HCT116 (cell line): ENCODE measurements at regions not wholly inside any gene's neighbourhood (a gene's known extent, or its start where the extent isn't known, plus 50 kb on each side); places are given as distances from the start of the nearest gene placed in this dataset.

Source experiments
- ATAC-seq: fragments of 200-7000 bp; cut with Tn5 transposase; 2 replicates; pipeline ENCODE4 v1.9.1; 2020; ENCODE audit warnings: mild to moderate bottlenecking, moderate library complexity
- BruUV-seq: library from RNA; stranded (reverse); fragments of 400-500 nt; replicated peaks from 2 replicates; lab custom pipeline; 2021; lab: Mats Ljungman, UMichigan
- CTCF ChIA-PET: fragments of 300-600 bp; sonication (Branson Sonifier 250); formaldehyde crosslinking; loops from one replicate; lab custom pipeline; 2021; ENCODE audit warnings: antibody characterized with exemption; lab: Charles Lee
- POLR2A ChIA-PET: fragments of 300-600, 350-600 bp; sonication (Branson Sonifier 250); formaldehyde crosslinking; loops from one replicate; lab custom pipeline; 2021; ENCODE audit warnings: antibody characterized with exemption; lab: Charles Lee
- RAD21 ChIA-PET, 2 experiments: fragments of 300-600 bp; sonication (Branson Sonifier 250); formaldehyde crosslinking; loops; one replicate each; lab custom pipeline; 2023; ENCODE audit warnings: low total read pairs in 2 of 2; ENCODE audit not compliant: uncharacterized antibody in 2 of 2, unreplicated experiment in 2 of 2, low non-redundant PET in 1 of 2; lab: Charles Lee
- DNase-seq: peaks from one replicate; pipeline ENCODE4 v3.0.0-alpha.2; 2010; ENCODE audit warnings: low read depth, low spot score
- H2AFZ ChIP-seq: fragments of 200-600 bp; shearing (Covaris generic), sonication (generic); 2 replicates; pipeline ENCODE4 v1.6.1; 2017; ENCODE audit warnings: low read depth, mixed run types, mixed read lengths, antibody characterized with exemption, low read length; ENCODE audit not compliant: poor library complexity, severe bottlenecking
- H3K27ac ChIP-seq: 2 replicates; pipeline ENCODE4 v1.5.1; 2012; ENCODE audit warnings: low read depth, low read length
- H3K27me3 ChIP-seq: fragments of 200-600 bp; sonication (generic); 2 replicates; pipeline ENCODE4 v1.6.1; 2016; ENCODE audit warnings: mixed run types, low read length, mixed read lengths; ENCODE audit not compliant: insufficient read depth
- H3K36me3 ChIP-seq, 2 experiments: fragments of 200-500 bp in 1 of 2; fragments of 200-600 bp in 1 of 2; sonication (Bioruptor generic) in 1 of 2; sonication (generic) in 1 of 2; 2 replicates each; pipeline versions ENCODE4 v1.5.1 to v1.6.1; 2014 to 2016; ENCODE audit warnings: low read length in 2 of 2, inconsistent platforms in 1 of 2, mixed read lengths in 1 of 2, mixed run types in 1 of 2; ENCODE audit not compliant: insufficient read depth in 2 of 2, control insufficient read depth in 1 of 2
- H3K4me1 ChIP-seq, 2 experiments: fragments of 200-600 bp in 1 of 2; sonication (generic) in 1 of 2; 2 replicates each; pipeline versions ENCODE4 v1.5.1 to v1.6.1; 2012 to 2017; ENCODE audit warnings: low read length in 2 of 2, inconsistent platforms in 1 of 2, mild to moderate bottlenecking in 1 of 2, mixed read lengths in 1 of 2, mixed run types in 1 of 2, moderate library complexity in 1 of 2; ENCODE audit not compliant: insufficient read depth in 2 of 2, control insufficient read depth in 1 of 2
- H3K4me2 ChIP-seq: fragments of 200-600 bp; sonication (generic); 2 replicates; pipeline ENCODE4 v1.6.1; 2017; ENCODE audit warnings: mixed run types, low read length, mixed read lengths
- H3K4me3 ChIP-seq, 2 experiments: fragments of 200-600 bp in 1 of 2; sonication (generic) in 1 of 2; replicated peaks in 1 of 2; 2 replicates each; pipeline ENCODE4 v1.5.1; 2011 to 2016; ENCODE audit warnings: low read length in 2 of 2, control low read depth in 1 of 2, low read depth in 1 of 2, mild to moderate bottlenecking in 1 of 2, mixed read lengths in 1 of 2, mixed run types in 1 of 2
- H3K79me2 ChIP-seq: fragments of 200-600 bp; sonication (generic); 2 replicates; pipeline ENCODE4 v1.6.1; 2017; ENCODE audit warnings: mild to moderate bottlenecking, mixed run types, low read length, moderate library complexity, mixed read lengths; ENCODE audit not compliant: insufficient read depth
- H3K9ac ChIP-seq: fragments of 200-600 bp; sonication (generic); 2 replicates; pipeline ENCODE4 v1.6.1; 2016; ENCODE audit warnings: low read length, mixed read lengths
- H3K9me2 ChIP-seq: fragments of 200-600 bp; sonication (generic), shearing (Covaris generic); 2 replicates; pipeline ENCODE4 v1.6.1; 2017; ENCODE audit warnings: mixed run types, mild to moderate bottlenecking, moderate library complexity; ENCODE audit not compliant: insufficient read depth
- H3K9me3 ChIP-seq, 2 experiments: fragments of 200-500 bp in 1 of 2; fragments of 200-600 bp in 1 of 2; sonication (Bioruptor generic) in 1 of 2; sonication (generic) in 1 of 2; 2 replicates each; pipeline ENCODE4 v1.6.1; 2014 to 2017; ENCODE audit warnings: low read length in 2 of 2, mixed read lengths in 2 of 2, inconsistent platforms in 1 of 2, low read depth in 1 of 2, mild to moderate bottlenecking in 1 of 2, mixed run types in 1 of 2, moderate library complexity in 1 of 2; ENCODE audit not compliant: control insufficient read depth in 1 of 2, insufficient read depth in 1 of 2
- H4K20me1 ChIP-seq: fragments of 200-600 bp; sonication (generic), shearing (Covaris generic); 2 replicates; pipeline ENCODE4 v1.6.1; 2017; ENCODE audit warnings: mixed run types, mild to moderate bottlenecking, moderate library complexity; ENCODE audit not compliant: insufficient read depth
- EGR1 ChIP-seq: IDR thresholded peaks from 2 replicates; pipeline ENCODE4 v1.6.1; 2012; ENCODE audit warnings: low read depth
- FOSL1 ChIP-seq: IDR thresholded peaks from 2 replicates; pipeline ENCODE4 v1.6.1; 2012; ENCODE audit warnings: low read depth
- SIN3A ChIP-seq: IDR thresholded peaks from 2 replicates; pipeline ENCODE4 v1.6.1; 2012; ENCODE audit warnings: low read depth
- TCF7L2 ChIP-seq: IDR thresholded peaks from 2 replicates; pipeline ENCODE4 v1.7.0; 2011; ENCODE audit warnings: borderline replicate concordance, inconsistent platforms; ENCODE audit not compliant: insufficient read depth, insufficient read length; ENCODE audit errors: extremely low read depth
- YY1 ChIP-seq: IDR thresholded peaks from 2 replicates; pipeline ENCODE4 v1.6.1; 2011; ENCODE audit warnings: low read length, low read depth, moderate library complexity, mild to moderate bottlenecking; ENCODE audit not compliant: insufficient replicate concordance; ENCODE audit errors: extremely low read depth
- ZFX ChIP-seq: fragments of 450-650 bp; IDR thresholded peaks from 2 replicates; pipeline ENCODE4 v1.6.1; 2017
- ZNF274 ChIP-seq: fragments of 200-500 bp; sonication (Bioruptor generic); IDR thresholded peaks from 2 replicates; pipeline ENCODE4 v1.6.1; 2014; ENCODE audit warnings: mild to moderate bottlenecking, low read depth, low read length, inconsistent platforms
- intact Hi-C: fragments of 100-400 bp; cut with micrococcal nuclease; formaldehyde crosslinking; loops from 2 replicates; pipeline ENCODE4 v1.10.0; 2022
- TF ChIP-seq, protein P1 (sequence below), 3 experiments: fragments of 200-600 bp in 1 of 3; sonication (generic) in 1 of 3; IDR thresholded peaks in 2 of 3; conservative IDR thresholded peaks in 1 of 3; 2 replicates each; pipeline ENCODE4 v1.5.1; 2012 to 2017; ENCODE audit warnings: low read depth in 2 of 3, low read length in 2 of 3, antibody characterized with exemption in 1 of 3, borderline replicate concordance in 1 of 3, control low read depth in 1 of 3, mild to moderate bottlenecking in 1 of 3, mixed read lengths in 1 of 3, mixed run types in 1 of 3, moderate library complexity in 1 of 3; ENCODE audit not compliant: insufficient read depth in 1 of 3
- TF ChIP-seq, protein P2 (sequence below): IDR thresholded peaks from 2 replicates; pipeline ENCODE4 v1.6.1; 2011; ENCODE audit warnings: mild to moderate bottlenecking, low read length, moderate library complexity; ENCODE audit not compliant: insufficient replicate concordance; ENCODE audit errors: extremely low read depth
- TF ChIP-seq, protein P3 (sequence below): IDR thresholded peaks from 2 replicates; pipeline ENCODE4 v1.6.1; 2012

DNA sequence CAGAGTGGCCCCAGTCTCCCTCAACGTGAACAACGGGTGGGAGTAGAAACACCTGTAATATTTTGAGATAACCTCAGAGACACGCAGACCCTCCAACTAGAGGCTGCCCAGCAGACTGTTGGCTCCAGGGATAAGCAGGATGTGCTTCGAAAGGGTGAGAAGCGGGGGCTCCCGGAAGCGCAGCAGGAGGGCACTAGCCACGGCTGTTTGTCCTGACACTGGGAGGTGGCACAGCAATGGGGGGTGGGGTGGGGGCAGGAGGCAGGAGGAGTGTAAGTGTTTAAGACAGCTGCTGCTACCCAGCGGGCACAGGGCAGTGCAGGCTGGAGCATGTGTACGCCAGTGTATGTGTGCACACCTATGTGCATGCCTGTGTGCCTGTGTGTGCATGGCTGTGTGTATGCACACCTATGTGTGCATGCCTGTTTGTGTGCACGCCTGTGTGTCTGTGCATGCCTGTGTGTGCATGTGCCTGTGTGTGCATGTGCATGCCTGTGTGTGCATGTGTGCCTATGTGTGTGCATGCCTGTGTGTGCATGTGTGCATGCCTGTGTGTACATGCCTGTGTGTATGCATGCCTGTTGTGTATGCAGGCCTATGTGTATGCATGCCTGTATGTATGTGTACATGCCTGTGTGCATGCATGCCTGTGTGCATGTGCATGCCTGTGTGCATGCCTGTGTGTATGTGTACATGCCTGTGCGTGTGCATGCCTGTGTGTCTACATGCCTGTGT is 154.7 kb downstream of the SHANK2 start:
- Histone ChIP-seq H3K4me2 (no peak overlapping the region), H3K27me3 (no peaks in the 10 kb centered on the region), H3K27ac (no peak overlapping the region), H4K20me1 (no peaks in the 10 kb centered on the region), H3K9me3 (no peaks in the 10 kb centered on the region), H3K9ac (no peak overlapping the region), H3K36me3 (no peaks in the 10 kb centered on the region), H3K9me2 (no peaks in the 10 kb centered on the region), H3K4me3 (no peak overlapping the region), H2AFZ (no peak overlapping the region), H3K4me1 (no peaks in the 10 kb centered on the region), H3K79me2 (no peaks in the 10 kb centered on the region)
- DNase-seq (no peak), ATAC-seq (no peak)
- RAD21 ChIA-PET, result no interaction called here
- CTCF ChIA-PET, result no interaction called here
- no peak for TF ChIP-seq YY1
- TF ChIP-seq, protein P1, sequence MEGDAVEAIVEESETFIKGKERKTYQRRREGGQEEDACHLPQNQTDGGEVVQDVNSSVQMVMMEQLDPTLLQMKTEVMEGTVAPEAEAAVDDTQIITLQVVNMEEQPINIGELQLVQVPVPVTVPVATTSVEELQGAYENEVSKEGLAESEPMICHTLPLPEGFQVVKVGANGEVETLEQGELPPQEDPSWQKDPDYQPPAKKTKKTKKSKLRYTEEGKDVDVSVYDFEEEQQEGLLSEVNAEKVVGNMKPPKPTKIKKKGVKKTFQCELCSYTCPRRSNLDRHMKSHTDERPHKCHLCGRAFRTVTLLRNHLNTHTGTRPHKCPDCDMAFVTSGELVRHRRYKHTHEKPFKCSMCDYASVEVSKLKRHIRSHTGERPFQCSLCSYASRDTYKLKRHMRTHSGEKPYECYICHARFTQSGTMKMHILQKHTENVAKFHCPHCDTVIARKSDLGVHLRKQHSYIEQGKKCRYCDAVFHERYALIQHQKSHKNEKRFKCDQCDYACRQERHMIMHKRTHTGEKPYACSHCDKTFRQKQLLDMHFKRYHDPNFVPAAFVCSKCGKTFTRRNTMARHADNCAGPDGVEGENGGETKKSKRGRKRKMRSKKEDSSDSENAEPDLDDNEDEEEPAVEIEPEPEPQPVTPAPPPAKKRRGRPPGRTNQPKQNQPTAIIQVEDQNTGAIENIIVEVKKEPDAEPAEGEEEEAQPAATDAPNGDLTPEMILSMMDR (IDR thresholded peaks at IDR 0.05 in 2 of 3, conservative IDR thresholded peaks at IDR 0.05 in 1 of 3; ENCODE audit: borderline replicate concordance in 1 of 3, insufficient read depth in 1 of 3, low read depth in 2 of 3, low read length in 2 of 3), result no peak
- no peak for TF ChIP-seq ZNF274
- POLR2A ChIA-PET, result no interaction called here
- no TSS peak for BruUV-seq
- intact Hi-C loops, result no loop called here

DNA sequence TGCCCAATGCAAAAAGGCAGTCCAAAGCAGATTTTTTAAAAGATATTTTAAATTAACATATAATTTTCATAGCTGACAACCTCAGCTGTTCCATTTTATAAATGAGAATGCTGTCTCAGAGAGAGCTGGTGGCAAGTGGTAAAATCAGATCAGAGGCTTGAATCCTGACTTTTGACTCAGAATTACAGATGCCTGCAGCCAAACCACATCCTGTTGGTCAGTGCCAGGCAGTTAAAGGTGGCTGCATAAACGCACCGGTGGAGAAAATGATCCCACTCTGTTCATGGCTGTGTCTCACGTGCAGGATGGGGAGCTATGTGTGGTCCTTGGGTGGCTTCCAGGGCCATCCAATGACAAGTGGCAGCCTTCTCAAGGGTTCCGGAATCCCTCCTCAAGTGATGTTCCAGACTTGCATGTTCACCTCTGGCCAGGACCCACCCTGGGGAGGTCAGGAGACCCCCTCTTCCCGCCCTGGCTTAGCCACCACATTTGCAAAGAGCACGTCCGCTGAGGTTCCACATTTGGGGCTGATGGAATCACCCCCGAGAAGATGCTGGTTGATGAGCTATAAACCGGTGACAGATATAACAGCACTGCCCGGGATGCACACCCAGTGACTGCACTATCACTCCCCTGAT is 155.5 kb downstream of the SHANK2 start:
- RAD21 ChIA-PET, result no interaction called here
- no peak for DNase-seq
- no peak for TF ChIP-seq EGR1
- TF ChIP-seq, protein P2, sequence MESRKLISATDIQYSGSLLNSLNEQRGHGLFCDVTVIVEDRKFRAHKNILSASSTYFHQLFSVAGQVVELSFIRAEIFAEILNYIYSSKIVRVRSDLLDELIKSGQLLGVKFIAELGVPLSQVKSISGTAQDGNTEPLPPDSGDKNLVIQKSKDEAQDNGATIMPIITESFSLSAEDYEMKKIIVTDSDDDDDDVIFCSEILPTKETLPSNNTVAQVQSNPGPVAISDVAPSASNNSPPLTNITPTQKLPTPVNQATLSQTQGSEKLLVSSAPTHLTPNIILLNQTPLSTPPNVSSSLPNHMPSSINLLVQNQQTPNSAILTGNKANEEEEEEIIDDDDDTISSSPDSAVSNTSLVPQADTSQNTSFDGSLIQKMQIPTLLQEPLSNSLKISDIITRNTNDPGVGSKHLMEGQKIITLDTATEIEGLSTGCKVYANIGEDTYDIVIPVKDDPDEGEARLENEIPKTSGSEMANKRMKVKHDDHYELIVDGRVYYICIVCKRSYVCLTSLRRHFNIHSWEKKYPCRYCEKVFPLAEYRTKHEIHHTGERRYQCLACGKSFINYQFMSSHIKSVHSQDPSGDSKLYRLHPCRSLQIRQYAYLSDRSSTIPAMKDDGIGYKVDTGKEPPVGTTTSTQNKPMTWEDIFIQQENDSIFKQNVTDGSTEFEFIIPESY, result no peak
- TF ChIP-seq, protein P3, sequence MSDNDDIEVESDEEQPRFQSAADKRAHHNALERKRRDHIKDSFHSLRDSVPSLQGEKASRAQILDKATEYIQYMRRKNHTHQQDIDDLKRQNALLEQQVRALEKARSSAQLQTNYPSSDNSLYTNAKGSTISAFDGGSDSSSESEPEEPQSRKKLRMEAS, result no peak
- no peak for TF ChIP-seq SIN3A
- TF ChIP-seq FOSL1, result no peak
- TF ChIP-seq ZFX, result no peak
- no peak for TF ChIP-seq TCF7L2

More for the DNA sequence above, 155.5 kb downstream of the SHANK2 start:
- Histone ChIP-seq H2AFZ (no peak overlapping the region), H3K4me3 (no peak overlapping the region), H3K79me2 (no peaks in the 10 kb centered on the region), H3K4me2 (no peak overlapping the region), H3K27ac (no peak overlapping the region), H4K20me1 (no peaks in the 10 kb centered on the region), H3K4me1 (no peaks in the 10 kb centered on the region), H3K9me2 (no peaks in the 10 kb centered on the region), H3K9me3 (no peaks in the 10 kb centered on the region), H3K9ac (no peak overlapping the region), H3K27me3 (no peaks in the 10 kb centered on the region), H3K36me3 (no peaks in the 10 kb centered on the region)
- CTCF ChIA-PET, result no interaction called here
- POLR2A ChIA-PET, result no interaction called here
- no TSS peak for BruUV-seq
- intact Hi-C loops, result no loop called here
- ATAC-seq, result no peak
